ENCODE measurements at regions not wholly inside any gene's neighbourhood (a gene's known extent, or its start where the extent isn't known, plus 50 kb on each side); places are given as distances from the start of the nearest gene placed in this dataset.
A peak's percentile ranks its signal among the peaks of the same experiment; 100 is the strongest.

- no peak for DNase-seq (ENCODE audit: low read depth)
These were observed 155.8 kb upstream of the GSE1 start for GRCh38 chr16:85457366-85457765.

- DNase-seq (ENCODE audit: low read depth): no peak
These were observed 154.2 kb upstream of the GSE1 start for GRCh38 chr16:85458968-85459367.

GRCh38 chr16:85459529-85460251 lies 153.4 kb upstream of the GSE1 start:
- peak; percentile 36 for DNase-seq (ENCODE audit: low read depth)

- no peak for DNase-seq (ENCODE audit: low read depth)
These were observed 152.7 kb upstream of the GSE1 start for GRCh38 chr16:85460252-85461021.

GRCh38 chr16:85461022-85461813 lies 151.9 kb upstream of the GSE1 start:
- peak; percentile 54 for DNase-seq (ENCODE audit: low read depth)

GRCh38 chr16:85461814-85462713 lies 151.1 kb upstream of the GSE1 start:
- no peak for DNase-seq (ENCODE audit: low read depth)

GRCh38 chr16:85462714-85463611 lies 150.2 kb upstream of the GSE1 start:
- DNase-seq (ENCODE audit: low read depth): no peak

- no peak for DNase-seq (ENCODE audit: low read depth)
These were observed 149.3 kb upstream of the GSE1 start for GRCh38 chr16:85463672-85464382.

GRCh38 chr16:85464383-85465305 lies 148.5 kb upstream of the GSE1 start:
- DNase-seq (ENCODE audit: low read depth): no peak

- peak; percentile 31 for DNase-seq (ENCODE audit: low read depth)
These were observed 147.5 kb upstream of the GSE1 start for GRCh38 chr16:85465328-85466303.

GRCh38 chr16:85466304-85466700 lies 146.8 kb upstream of the GSE1 start:
- DNase-seq (ENCODE audit: low read depth): no peak

- DNase-seq (ENCODE audit: low read depth): no peak
These were observed 146.1 kb upstream of the GSE1 start for GRCh38 chr16:85466989-85467388.

GRCh38 chr16:85469929-85470590 lies 143.1 kb upstream of the GSE1 start:
- no peak for DNase-seq (ENCODE audit: low read depth)

GRCh38 chr16:85470873-85471272 lies 142.2 kb upstream of the GSE1 start:
- no peak for DNase-seq (ENCODE audit: low read depth)

- DNase-seq (ENCODE audit: low read depth): no peak
These were observed 141.4 kb upstream of the GSE1 start for GRCh38 chr16:85471469-85472431.

GRCh38 chr16:85472514-85472913 lies 140.6 kb upstream of the GSE1 start:
- no peak for DNase-seq (ENCODE audit: low read depth)

Measured in fibroblast of gingiva (primary cell).